ENCODE measurements at regions not wholly inside any gene's neighbourhood (a gene's known extent, or its start where the extent isn't known, plus 50 kb on each side); places are given as distances from the start of the nearest gene placed in this dataset.

DNA sequence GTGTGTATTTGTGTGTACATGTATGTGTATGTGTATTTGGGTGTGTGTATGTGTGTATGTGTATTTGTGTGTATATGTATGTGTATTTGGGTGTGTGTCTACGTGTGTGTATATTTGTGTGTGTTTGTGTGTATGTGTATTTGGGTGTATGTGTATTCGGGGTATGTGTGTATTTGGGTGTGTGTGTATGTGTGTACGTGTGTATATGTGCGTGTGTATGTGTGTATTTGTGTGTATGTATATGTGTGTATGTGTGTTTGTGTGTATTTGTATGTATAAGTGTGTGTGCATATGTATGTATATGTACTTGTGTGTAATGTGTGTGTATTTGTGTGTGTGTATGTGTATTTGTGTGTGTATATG lies 62.0 kb downstream of the HAPSTR1 start:
- Histone ChIP-seq H3K36me3 (ENCODE audit: control insufficient read depth, low read length) (no peaks in the 10 kb centered on the region), H3K27me3 (ENCODE audit: control insufficient read depth, low read length) (peaks cover 3% of the 10 kb centered on the region), H4K20me1 (ENCODE audit: control insufficient read depth, insufficient read depth, low read depth, low read length) (no peaks in the 10 kb centered on the region), H3F3A (ENCODE audit: control insufficient read depth, insufficient read depth) (no peaks in the 10 kb centered on the region), H3K4me3 (ENCODE audit: low read length) (no peak overlapping the region), H3K9me2 (replicated peaks; ENCODE audit: control insufficient read depth, low read length) (no peaks in the 10 kb centered on the region), H3K4me2 (ENCODE audit: low read length) (no peak overlapping the region), H3K4me1 (ENCODE audit: control insufficient read depth, low read length) (0 out of 2 replicates have a peak, but pooled peaks cover 3% of the 10 kb centered on the region), H3K9me3 (ENCODE audit: control insufficient read depth, insufficient read depth, low read length) (no peaks in the 10 kb centered on the region), H3K27ac (ENCODE audit: low read depth, low read length) (no peak overlapping the region), H3K79me2 (ENCODE audit: control insufficient read depth, low read length) (no peaks in the 10 kb centered on the region)
- TF ChIP-seq, protein P1, sequence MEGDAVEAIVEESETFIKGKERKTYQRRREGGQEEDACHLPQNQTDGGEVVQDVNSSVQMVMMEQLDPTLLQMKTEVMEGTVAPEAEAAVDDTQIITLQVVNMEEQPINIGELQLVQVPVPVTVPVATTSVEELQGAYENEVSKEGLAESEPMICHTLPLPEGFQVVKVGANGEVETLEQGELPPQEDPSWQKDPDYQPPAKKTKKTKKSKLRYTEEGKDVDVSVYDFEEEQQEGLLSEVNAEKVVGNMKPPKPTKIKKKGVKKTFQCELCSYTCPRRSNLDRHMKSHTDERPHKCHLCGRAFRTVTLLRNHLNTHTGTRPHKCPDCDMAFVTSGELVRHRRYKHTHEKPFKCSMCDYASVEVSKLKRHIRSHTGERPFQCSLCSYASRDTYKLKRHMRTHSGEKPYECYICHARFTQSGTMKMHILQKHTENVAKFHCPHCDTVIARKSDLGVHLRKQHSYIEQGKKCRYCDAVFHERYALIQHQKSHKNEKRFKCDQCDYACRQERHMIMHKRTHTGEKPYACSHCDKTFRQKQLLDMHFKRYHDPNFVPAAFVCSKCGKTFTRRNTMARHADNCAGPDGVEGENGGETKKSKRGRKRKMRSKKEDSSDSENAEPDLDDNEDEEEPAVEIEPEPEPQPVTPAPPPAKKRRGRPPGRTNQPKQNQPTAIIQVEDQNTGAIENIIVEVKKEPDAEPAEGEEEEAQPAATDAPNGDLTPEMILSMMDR (IDR thresholded peaks at IDR 0.05; ENCODE audit: low read depth, low read length, poor library complexity, severe bottlenecking), result no peak
- TF ChIP-seq EZH2phosphoT487 (IDR thresholded peaks at IDR 0.05; ENCODE audit: borderline replicate concordance, low read length), result no peak

DNA sequence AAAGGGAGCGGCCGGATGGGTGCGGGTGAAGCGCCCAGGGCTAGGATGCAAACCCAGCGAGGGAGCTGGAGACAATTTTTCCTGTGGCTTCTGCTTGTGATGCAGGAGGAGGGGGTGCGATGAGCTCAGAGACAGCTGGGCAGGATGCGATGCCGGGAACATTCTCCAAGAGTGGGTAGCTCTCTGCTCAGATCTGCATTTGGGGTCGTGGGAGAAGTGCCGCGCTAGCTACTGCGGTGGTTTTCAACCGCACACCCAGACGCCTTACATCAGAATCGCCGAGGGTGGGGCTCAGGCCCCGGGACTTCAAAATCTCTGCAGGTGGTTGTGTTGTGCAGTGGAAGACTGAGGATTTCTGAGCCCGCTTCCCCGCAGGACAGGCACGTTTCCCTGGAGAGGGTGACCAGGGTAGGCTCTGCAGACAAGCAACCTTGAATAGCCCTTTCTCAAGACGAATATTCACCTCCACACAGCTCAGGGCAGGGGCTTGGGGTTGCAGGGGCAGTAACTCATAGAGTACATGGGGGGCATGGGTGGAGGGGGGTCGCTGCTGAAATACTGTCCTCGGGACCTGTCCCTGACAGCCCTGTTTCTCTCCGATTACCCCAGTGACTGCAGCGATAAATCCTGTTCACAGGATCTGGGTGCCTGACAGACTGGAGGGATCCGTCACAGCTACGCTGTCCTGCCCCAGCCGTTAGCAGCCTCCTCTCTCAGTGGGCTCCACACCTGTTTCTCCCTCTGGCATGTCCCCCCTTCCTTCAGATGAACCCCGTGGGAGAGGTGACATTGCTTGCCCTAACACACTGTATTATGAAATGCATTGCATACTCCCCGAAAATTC lies 63.3 kb downstream of the HAPSTR1 start:
- Histone ChIP-seq H3F3A (ENCODE audit: control insufficient read depth, insufficient read depth) (no peaks in the 10 kb centered on the region), H4K20me1 (ENCODE audit: control insufficient read depth, insufficient read depth, low read depth, low read length) (no peaks in the 10 kb centered on the region), H3K79me2 (ENCODE audit: control insufficient read depth, low read length) (no peaks in the 10 kb centered on the region), H3K4me1 (ENCODE audit: control insufficient read depth, low read length) (no peaks in the 10 kb centered on the region), H3K4me3 (ENCODE audit: low read length) (no peak overlapping the region), H3K9me2 (replicated peaks; ENCODE audit: control insufficient read depth, low read length) (no peaks in the 10 kb centered on the region), H3K4me2 (ENCODE audit: low read length) (no peak overlapping the region), H3K27ac (ENCODE audit: low read depth, low read length) (no peak overlapping the region), H3K27me3 (ENCODE audit: control insufficient read depth, low read length) (peaks cover 3% of the 10 kb centered on the region), H3K9me3 (ENCODE audit: control insufficient read depth, insufficient read depth, low read length) (no peaks in the 10 kb centered on the region), H3K36me3 (ENCODE audit: control insufficient read depth, low read length) (no peaks in the 10 kb centered on the region)
- TF ChIP-seq, protein P1 (IDR thresholded peaks at IDR 0.05; ENCODE audit: low read depth, low read length, poor library complexity, severe bottlenecking), result no peak
- TF ChIP-seq EZH2phosphoT487 (IDR thresholded peaks at IDR 0.05; ENCODE audit: borderline replicate concordance, low read length), result no peak

DNA sequence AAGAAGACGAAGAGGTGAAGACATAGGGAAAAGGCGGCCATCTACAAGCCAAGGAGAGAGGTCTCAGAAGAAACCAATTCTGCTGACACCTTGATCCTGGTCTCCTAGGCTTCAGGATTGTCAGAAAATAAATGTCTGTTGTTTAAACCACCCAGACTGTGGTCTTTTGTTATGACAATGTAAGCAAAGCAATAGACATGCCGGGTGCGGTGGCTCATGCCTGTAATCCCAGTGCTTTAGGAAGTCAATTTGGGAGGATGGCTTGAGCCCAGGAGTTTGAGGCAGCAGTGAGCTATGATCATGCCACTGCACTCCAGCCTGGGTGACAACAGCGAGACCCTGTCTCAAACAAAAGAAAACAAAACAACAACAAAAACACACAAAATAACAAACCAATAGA lies 64.4 kb downstream of the HAPSTR1 start:
- TF ChIP-seq, protein P1 (IDR thresholded peaks at IDR 0.05; ENCODE audit: low read depth, low read length, poor library complexity, severe bottlenecking), result no peak
- no peak for TF ChIP-seq EZH2phosphoT487 (IDR thresholded peaks at IDR 0.05; ENCODE audit: borderline replicate concordance, low read length)
- no peaks in the 10 kb centered on the region for H3F3A ChIP-seq (ENCODE audit: control insufficient read depth, insufficient read depth)
- no peaks in the 10 kb centered on the region for H3K79me2 ChIP-seq (ENCODE audit: control insufficient read depth, low read length)
- H3K4me1 ChIP-seq (ENCODE audit: control insufficient read depth, low read length), result no peaks in the 10 kb centered on the region
- no peak overlapping the region for H3K4me2 ChIP-seq (ENCODE audit: low read length)
- no peak overlapping the region for H3K4me3 ChIP-seq (ENCODE audit: low read length)
- no peaks in the 10 kb centered on the region for H3K36me3 ChIP-seq (ENCODE audit: control insufficient read depth, low read length)
- no peaks in the 10 kb centered on the region for H4K20me1 ChIP-seq (ENCODE audit: control insufficient read depth, insufficient read depth, low read depth, low read length)
- no peaks in the 10 kb centered on the region for H3K9me3 ChIP-seq (ENCODE audit: control insufficient read depth, insufficient read depth, low read length)
- peaks cover 3% of the 10 kb centered on the region for H3K27me3 ChIP-seq (ENCODE audit: control insufficient read depth, low read length)
- no peaks in the 10 kb centered on the region for H3K9me2 ChIP-seq (replicated peaks; ENCODE audit: control insufficient read depth, low read length)
- H3K27ac ChIP-seq (ENCODE audit: low read depth, low read length), result no peak overlapping the region

Data from DOHH2 (cell line).